ENCODE measurements at regions not wholly inside any gene's neighbourhood (a gene's known extent, or its start where the extent isn't known, plus 50 kb on each side); places are given as distances from the start of the nearest gene placed in this dataset.

DNA sequence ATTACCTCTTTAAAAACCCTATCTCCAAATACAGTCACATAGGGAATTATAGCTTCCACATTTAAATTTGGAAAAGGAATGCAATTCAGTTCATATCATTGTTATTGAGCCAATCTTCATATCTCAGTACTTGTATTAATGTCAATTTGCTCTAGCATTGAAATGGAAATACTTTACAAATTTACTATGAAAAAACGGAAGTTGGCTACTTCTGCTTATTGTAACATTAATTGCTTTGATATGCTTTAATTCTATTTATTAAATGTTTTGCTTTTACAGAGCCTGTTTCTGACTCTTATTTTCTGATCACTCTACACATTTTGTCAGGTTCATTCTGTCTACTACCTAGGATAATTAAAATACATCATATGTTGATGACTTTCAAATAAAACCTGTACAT is 412.6 kb downstream of the KCNJ3 start (continued):
- TF ChIP-seq NRF1 (IDR thresholded peaks at IDR 0.05; ENCODE audit: low read depth, low read length) (no peak), SUZ12 (IDR thresholded peaks at IDR 0.05; ENCODE audit: low read length) (no peak)

All from H1 (cell line).